ENCODE measurements at regions not wholly inside any gene's neighbourhood (a gene's known extent, or its start where the extent isn't known, plus 50 kb on each side); places are given as distances from the start of the nearest gene placed in this dataset.

DNA sequence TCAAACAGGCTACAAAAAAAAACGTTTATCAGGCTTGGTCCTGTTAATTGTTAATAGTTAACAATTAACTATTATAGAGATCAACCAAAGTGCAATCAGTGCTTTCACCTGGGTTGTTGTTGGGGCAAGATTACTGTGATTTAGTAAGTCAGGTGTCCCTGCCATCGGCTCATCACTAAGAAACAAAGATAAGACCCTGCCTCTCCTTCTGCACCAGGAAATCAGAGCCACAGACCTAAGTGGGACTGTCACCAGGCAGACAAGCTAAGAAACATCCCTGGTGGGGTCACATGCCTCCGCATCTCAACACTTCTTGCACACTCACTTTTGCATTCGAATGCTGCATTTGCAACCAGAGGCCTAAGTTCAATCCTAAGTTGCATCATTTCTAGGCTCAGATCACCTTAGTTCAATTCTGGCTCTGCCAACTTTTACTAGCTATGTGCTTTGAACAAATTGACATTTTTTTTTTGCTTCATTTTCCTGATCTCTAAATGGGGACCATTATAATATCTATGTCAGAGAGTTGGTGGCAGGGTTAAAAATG lies 298.9 kb upstream of the B3GAT1 start:
- no peak for DNase-seq (ENCODE audit: extremely low read depth, insufficient read length)
- Histone ChIP-seq H3K4me3 (replicated peaks; ENCODE audit: low read depth, low read length) (no peak overlapping the region), H3K36me3 (ENCODE audit: control insufficient read depth, insufficient read depth, low read length) (no peaks in the 10 kb centered on the region), H3K27me3 (replicated peaks; ENCODE audit: control insufficient read depth, insufficient read depth, low read length) (no peaks in the 10 kb centered on the region; the same call in 1 of the 2 replicates)
- TF ChIP-seq, protein P1, sequence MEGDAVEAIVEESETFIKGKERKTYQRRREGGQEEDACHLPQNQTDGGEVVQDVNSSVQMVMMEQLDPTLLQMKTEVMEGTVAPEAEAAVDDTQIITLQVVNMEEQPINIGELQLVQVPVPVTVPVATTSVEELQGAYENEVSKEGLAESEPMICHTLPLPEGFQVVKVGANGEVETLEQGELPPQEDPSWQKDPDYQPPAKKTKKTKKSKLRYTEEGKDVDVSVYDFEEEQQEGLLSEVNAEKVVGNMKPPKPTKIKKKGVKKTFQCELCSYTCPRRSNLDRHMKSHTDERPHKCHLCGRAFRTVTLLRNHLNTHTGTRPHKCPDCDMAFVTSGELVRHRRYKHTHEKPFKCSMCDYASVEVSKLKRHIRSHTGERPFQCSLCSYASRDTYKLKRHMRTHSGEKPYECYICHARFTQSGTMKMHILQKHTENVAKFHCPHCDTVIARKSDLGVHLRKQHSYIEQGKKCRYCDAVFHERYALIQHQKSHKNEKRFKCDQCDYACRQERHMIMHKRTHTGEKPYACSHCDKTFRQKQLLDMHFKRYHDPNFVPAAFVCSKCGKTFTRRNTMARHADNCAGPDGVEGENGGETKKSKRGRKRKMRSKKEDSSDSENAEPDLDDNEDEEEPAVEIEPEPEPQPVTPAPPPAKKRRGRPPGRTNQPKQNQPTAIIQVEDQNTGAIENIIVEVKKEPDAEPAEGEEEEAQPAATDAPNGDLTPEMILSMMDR (IDR thresholded peaks at IDR 0.05; ENCODE audit: insufficient read depth, low read length, poor library complexity, severe bottlenecking): no peak

GRCh38 chr11:134705858-134706257 lies 293.8 kb upstream of the B3GAT1 start:
- H3K27me3 ChIP-seq (replicated peaks; ENCODE audit: control insufficient read depth, insufficient read depth, low read length): no peaks in the 10 kb centered on the region; the same call in 1 of the 2 replicates
- TF ChIP-seq, protein P1 (IDR thresholded peaks at IDR 0.05; ENCODE audit: insufficient read depth, low read length, poor library complexity, severe bottlenecking): no peak
- no peak for DNase-seq (ENCODE audit: extremely low read depth, insufficient read length)
- H3K4me3 ChIP-seq (replicated peaks; ENCODE audit: low read depth, low read length): no peak overlapping the region
- H3K36me3 ChIP-seq (ENCODE audit: control insufficient read depth, insufficient read depth, low read length): no peaks in the 10 kb centered on the region

- no peaks in the 10 kb centered on the region for H3K36me3 ChIP-seq (ENCODE audit: control insufficient read depth, insufficient read depth, low read length)
- no peak for DNase-seq (ENCODE audit: extremely low read depth, insufficient read length)
- H3K27me3 ChIP-seq (replicated peaks; ENCODE audit: control insufficient read depth, insufficient read depth, low read length): no peaks in the 10 kb centered on the region; the same call in 1 of the 2 replicates
- H3K4me3 ChIP-seq (replicated peaks; ENCODE audit: low read depth, low read length): no peak overlapping the region
- TF ChIP-seq, protein P1 (IDR thresholded peaks at IDR 0.05; ENCODE audit: insufficient read depth, low read length, poor library complexity, severe bottlenecking): no peak
These were observed 290.8 kb upstream of the B3GAT1 start for GRCh38 chr11:134702827-134703226.

- TF ChIP-seq, protein P1 (IDR thresholded peaks at IDR 0.05; ENCODE audit: insufficient read depth, low read length, poor library complexity, severe bottlenecking): no peak
- no peaks in the 10 kb centered on the region; the same call in 1 of the 2 replicates for H3K27me3 ChIP-seq (replicated peaks; ENCODE audit: control insufficient read depth, insufficient read depth, low read length)
- no peak for DNase-seq (ENCODE audit: extremely low read depth, insufficient read length)
- no peaks in the 10 kb centered on the region for H3K36me3 ChIP-seq (ENCODE audit: control insufficient read depth, insufficient read depth, low read length)
- H3K4me3 ChIP-seq (replicated peaks; ENCODE audit: low read depth, low read length): no peak overlapping the region
These were observed 289.6 kb upstream of the B3GAT1 start for GRCh38 chr11:134701564-134702165.

DNA sequence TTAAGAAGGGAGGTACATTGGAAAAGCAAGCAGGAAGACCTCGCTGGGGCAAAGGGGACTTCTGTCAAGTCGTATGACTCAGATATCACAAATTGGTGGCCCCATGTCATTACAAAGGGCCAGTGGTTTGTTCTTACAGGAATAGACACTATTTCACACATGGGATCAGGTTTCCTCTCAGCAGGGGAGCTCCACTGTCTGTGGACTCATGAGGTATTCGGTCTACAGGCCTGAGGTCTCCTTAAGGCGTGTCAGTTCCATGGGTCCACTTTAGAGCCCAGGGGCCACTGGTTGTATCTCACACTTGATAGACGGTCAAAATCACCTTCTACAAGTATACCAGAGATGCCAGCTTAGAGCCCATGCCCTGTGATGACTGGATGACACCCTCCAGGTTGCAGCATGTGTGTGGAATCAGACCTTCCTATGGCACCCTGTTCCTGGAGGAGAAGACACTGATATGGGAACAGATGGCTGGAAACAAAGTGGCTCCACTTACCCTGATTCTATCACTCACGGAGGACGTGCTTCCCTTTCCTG lies 288.1 kb upstream of the B3GAT1 start:
- TF ChIP-seq, protein P1 (IDR thresholded peaks at IDR 0.05; ENCODE audit: insufficient read depth, low read length, poor library complexity, severe bottlenecking): no peak
- no peaks in the 10 kb centered on the region for H3K36me3 ChIP-seq (ENCODE audit: control insufficient read depth, insufficient read depth, low read length)
- no peak for DNase-seq (ENCODE audit: extremely low read depth, insufficient read length)
- H3K4me3 ChIP-seq (replicated peaks; ENCODE audit: low read depth, low read length): no peak overlapping the region
- H3K27me3 ChIP-seq (replicated peaks; ENCODE audit: control insufficient read depth, insufficient read depth, low read length): no peaks in the 10 kb centered on the region; the same call in 1 of the 2 replicates
